WTC11 (cell line): ENCODE measurements at regions not wholly inside any gene's neighbourhood (a gene's known extent, or its start where the extent isn't known, plus 50 kb on each side); places are given as distances from the start of the nearest gene placed in this dataset.

Experiments
- ATAC-seq: fragments of 200-7000 bp; cut with Tn5 transposase; 2 replicates; pipeline ENCODE4 v1.10.0; 2021; ENCODE audit warnings: mild to moderate bottlenecking, moderate library complexity
- CTCF ChIA-PET: fragments of 300-600 bp; sonication (Branson Sonifier 250); formaldehyde crosslinking; loops from one replicate; lab custom pipeline; 2021; ENCODE audit warnings: antibody characterized with exemption; lab: Charles Lee
- POLR2A ChIA-PET: fragments of 350-600 bp; sonication (Branson Sonifier 250); formaldehyde crosslinking; loops from one replicate; lab custom pipeline; 2021; ENCODE audit warnings: antibody characterized with exemption; lab: Charles Lee
- DNase-seq: peaks from one replicate; pipeline ENCODE4 v3.0.0; 2021; ENCODE audit warnings: low spot score
- H3K27ac Mint-ChIP-seq: 2 replicates; pipeline ENCODE4 v1.8.0; 2021; ENCODE audit warnings: mixed read lengths
- H3K27me3 Mint-ChIP-seq: 2 replicates; pipeline ENCODE4 v1.8.0; 2021; ENCODE audit warnings: low read depth, mild to moderate bottlenecking, moderate library complexity, mixed read lengths
- H3K36me3 Mint-ChIP-seq: 2 replicates; pipeline ENCODE4 v1.8.0; 2021; ENCODE audit warnings: mixed read lengths
- H3K4me1 Mint-ChIP-seq: 2 replicates; pipeline ENCODE4 v1.8.0; 2022; ENCODE audit warnings: mixed read lengths
- H3K4me3 Mint-ChIP-seq: 2 replicates; pipeline ENCODE4 v1.8.0; 2021; ENCODE audit warnings: mild to moderate bottlenecking, moderate library complexity, mixed read lengths
- H3K9me3 Mint-ChIP-seq: 2 replicates; pipeline ENCODE4 v1.8.0; 2021; ENCODE audit warnings: mixed read lengths
- CREM ChIP-seq: sonication (generic); formaldehyde crosslinking; IDR thresholded peaks from 2 replicates; pipeline ENCODE4 v1.8.1; 2022; ENCODE audit warnings: mild to moderate bottlenecking, missing genetic modification reagents, moderate library complexity
- ESRRA ChIP-seq: sonication (generic); formaldehyde crosslinking; IDR thresholded peaks from 2 replicates; pipeline ENCODE4 v1.8.1; 2022; ENCODE audit warnings: mild to moderate bottlenecking, missing genetic modification reagents, borderline replicate concordance
- GRHL2 ChIP-seq: fragments of 250-450 bp; sonication (Bioruptor Pico); IDR thresholded peaks from 2 replicates; pipeline ENCODE4 v1.8.0; 2022; ENCODE audit warnings: mild to moderate bottlenecking, moderate library complexity; ENCODE audit not compliant: insufficient replicate concordance, severe bottlenecking
- IRF2 ChIP-seq: sonication (generic); formaldehyde crosslinking; IDR thresholded peaks from 2 replicates; pipeline ENCODE4 v1.8.0; 2022; ENCODE audit warnings: low read depth, missing genetic modification reagents, borderline replicate concordance
- KAT7 ChIP-seq: sonication (generic); formaldehyde crosslinking; IDR thresholded peaks from 2 replicates; pipeline ENCODE4 v1.8.1; 2023; ENCODE audit warnings: missing genetic modification reagents, mild to moderate bottlenecking, borderline replicate concordance
- NFE2L1 ChIP-seq: sonication (generic); formaldehyde crosslinking; IDR thresholded peaks from 2 replicates; pipeline ENCODE4 v1.8.1; 2023; ENCODE audit warnings: missing genetic modification reagents
- NFYB ChIP-seq: sonication (generic); formaldehyde crosslinking; conservative IDR thresholded peaks from 2 replicates; pipeline ENCODE4 v1.8.0; 2022; ENCODE audit warnings: low read depth, missing genetic modification reagents
- NR1H2 ChIP-seq: sonication (generic); formaldehyde crosslinking; IDR thresholded peaks from 2 replicates; pipeline ENCODE4 v1.9.0; 2021; ENCODE audit warnings: mild to moderate bottlenecking, moderate library complexity, missing genetic modification reagents
- SMAD4 ChIP-seq: sonication (generic); formaldehyde crosslinking; IDR thresholded peaks from 2 replicates; pipeline ENCODE4 v1.8.0; 2022; ENCODE audit warnings: mild to moderate bottlenecking, missing genetic modification reagents
- TEAD4 ChIP-seq: sonication (generic); formaldehyde crosslinking; IDR thresholded peaks from 2 replicates; pipeline ENCODE4 v1.8.0; 2022; ENCODE audit warnings: mild to moderate bottlenecking, missing genetic modification reagents
- ZNF263 ChIP-seq: sonication (generic); formaldehyde crosslinking; IDR thresholded peaks from 2 replicates; pipeline ENCODE4 v1.8.1; 2022; ENCODE audit warnings: low read depth, mild to moderate bottlenecking, moderate library complexity, missing genetic modification reagents
- ZNF671 ChIP-seq: fragments of 250-450 bp; sonication (Bioruptor Pico); IDR thresholded peaks from 2 replicates; pipeline ENCODE4 v1.8.0; 2021; ENCODE audit warnings: mild to moderate bottlenecking
- TF ChIP-seq, protein P1 (sequence below): sonication (generic); formaldehyde crosslinking; IDR thresholded peaks from 2 replicates; pipeline ENCODE4 v1.8.1; 2022; ENCODE audit warnings: mild to moderate bottlenecking, missing genetic modification reagents, moderate library complexity, borderline replicate concordance
- TF ChIP-seq, protein P2 (sequence below): fragments of 250-450 bp; sonication (Bioruptor Pico); conservative IDR thresholded peaks from 2 replicates; pipeline ENCODE4 v1.9.0; 2021; ENCODE audit warnings: mild to moderate bottlenecking
- TF ChIP-seq, protein P3 (sequence below): sonication (generic); formaldehyde crosslinking; conservative IDR thresholded peaks from 2 replicates; pipeline ENCODE4 v1.8.1; 2023; ENCODE audit warnings: mild to moderate bottlenecking, low read depth, missing genetic modification reagents, moderate library complexity
- TF ChIP-seq, protein P4 (sequence below): sonication (generic); formaldehyde crosslinking; IDR thresholded peaks from 2 replicates; pipeline ENCODE4 v1.8.1; 2023; ENCODE audit warnings: mild to moderate bottlenecking, moderate library complexity, missing genetic modification reagents
- TF ChIP-seq, protein P5 (sequence below): sonication (generic); formaldehyde crosslinking; IDR thresholded peaks from 2 replicates; pipeline ENCODE4 v1.8.0; 2023; ENCODE audit warnings: missing genetic modification reagents, mild to moderate bottlenecking, borderline replicate concordance

DNA sequence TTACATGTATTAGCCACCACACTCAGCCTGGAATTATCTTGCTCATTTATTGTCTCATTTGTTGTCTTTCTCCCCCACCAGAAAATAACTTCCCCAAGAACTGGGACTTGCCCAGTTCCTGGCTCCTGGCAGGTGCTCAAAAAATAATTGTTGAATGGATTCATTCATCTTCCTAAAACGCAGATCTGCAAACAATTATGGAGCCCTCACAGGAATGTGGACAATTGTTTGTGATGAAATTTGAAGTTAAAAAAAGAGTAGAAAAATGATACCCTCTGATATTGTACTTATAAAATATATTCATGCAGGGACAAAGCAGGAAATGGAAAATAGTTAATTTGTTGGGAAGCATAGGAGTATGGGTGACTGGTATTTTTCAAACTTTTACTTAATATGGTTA is 60.7 kb upstream of the MAP1LC3B2 start:
- H3K27me3 Mint-ChIP-seq, result no peaks in the 10 kb centered on the region
- H3K9me3 Mint-ChIP-seq, result peaks cover 10% of the 10 kb centered on the region; the same call in 1 of the 2 replicates
- ChIA-PET POLR2A (interaction anchor here (0.6 kb wide), 1 partner anchor 1443 kb away, joined by 5 read pairs; no protein-coding TSS in a partner anchor), CTCF (no interaction called here)
- peaks cover 18% of the 10 kb centered on the region for H3K4me1 Mint-ChIP-seq
- DNase-seq (no peak), ATAC-seq (no peak)
- TF ChIP-seq, protein P1, sequence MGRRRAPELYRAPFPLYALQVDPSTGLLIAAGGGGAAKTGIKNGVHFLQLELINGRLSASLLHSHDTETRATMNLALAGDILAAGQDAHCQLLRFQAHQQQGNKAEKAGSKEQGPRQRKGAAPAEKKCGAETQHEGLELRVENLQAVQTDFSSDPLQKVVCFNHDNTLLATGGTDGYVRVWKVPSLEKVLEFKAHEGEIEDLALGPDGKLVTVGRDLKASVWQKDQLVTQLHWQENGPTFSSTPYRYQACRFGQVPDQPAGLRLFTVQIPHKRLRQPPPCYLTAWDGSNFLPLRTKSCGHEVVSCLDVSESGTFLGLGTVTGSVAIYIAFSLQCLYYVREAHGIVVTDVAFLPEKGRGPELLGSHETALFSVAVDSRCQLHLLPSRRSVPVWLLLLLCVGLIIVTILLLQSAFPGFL (CRISPR knock-in tag), result no peak
- TF ChIP-seq, protein P2, sequence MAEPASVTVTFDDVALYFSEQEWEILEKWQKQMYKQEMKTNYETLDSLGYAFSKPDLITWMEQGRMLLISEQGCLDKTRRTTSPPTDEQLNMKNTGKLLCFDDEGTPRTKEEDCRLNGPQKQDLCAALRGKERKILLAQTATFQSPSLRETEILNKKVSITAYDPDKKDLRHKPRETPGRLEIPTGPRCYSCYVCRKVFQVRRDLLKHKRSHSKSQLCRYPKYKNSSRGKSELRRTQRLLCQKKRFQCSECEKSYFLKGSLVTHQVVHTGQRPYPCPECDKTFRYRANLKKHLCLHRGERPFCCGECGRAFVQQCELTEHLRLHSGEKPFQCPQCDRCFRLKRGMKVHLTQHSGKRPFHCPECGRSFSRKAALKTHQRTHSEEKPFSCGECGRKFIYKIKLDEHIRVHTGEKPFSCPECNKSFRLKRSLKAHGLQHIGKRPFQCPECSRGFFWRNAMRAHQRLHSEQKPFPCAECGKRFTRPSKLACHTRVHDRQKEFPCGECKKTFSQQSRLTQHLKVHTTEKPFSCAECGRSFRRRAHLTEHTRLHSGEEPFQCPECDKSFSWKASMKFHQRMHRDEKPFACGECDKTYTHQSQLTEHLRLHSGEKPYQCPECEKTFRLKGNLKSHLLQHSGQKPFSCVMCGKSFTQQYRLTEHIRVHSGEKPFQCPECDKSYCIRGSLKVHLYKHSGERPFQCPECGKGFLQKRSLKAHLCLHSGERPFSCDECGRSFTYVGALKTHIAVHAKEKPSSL (CRISPR knock-in tag), result no peak
- TF ChIP-seq ZNF671 (CRISPR knock-in tag) (no peak), KAT7 (no peak), ZNF263 (CRISPR knock-in tag) (no peak), CREM (CRISPR knock-in tag) (no peak), GRHL2 (CRISPR knock-in tag) (no peak), NFYB (CRISPR knock-in tag) (no peak), TEAD4 (CRISPR knock-in tag) (no peak), ESRRA (CRISPR knock-in tag) (no peak), IRF2 (CRISPR knock-in tag) (no peak), NR1H2 (no peak), NFE2L1 (CRISPR knock-in tag) (no peak), SMAD4 (CRISPR knock-in tag) (no peak)
- TF ChIP-seq, protein P3, sequence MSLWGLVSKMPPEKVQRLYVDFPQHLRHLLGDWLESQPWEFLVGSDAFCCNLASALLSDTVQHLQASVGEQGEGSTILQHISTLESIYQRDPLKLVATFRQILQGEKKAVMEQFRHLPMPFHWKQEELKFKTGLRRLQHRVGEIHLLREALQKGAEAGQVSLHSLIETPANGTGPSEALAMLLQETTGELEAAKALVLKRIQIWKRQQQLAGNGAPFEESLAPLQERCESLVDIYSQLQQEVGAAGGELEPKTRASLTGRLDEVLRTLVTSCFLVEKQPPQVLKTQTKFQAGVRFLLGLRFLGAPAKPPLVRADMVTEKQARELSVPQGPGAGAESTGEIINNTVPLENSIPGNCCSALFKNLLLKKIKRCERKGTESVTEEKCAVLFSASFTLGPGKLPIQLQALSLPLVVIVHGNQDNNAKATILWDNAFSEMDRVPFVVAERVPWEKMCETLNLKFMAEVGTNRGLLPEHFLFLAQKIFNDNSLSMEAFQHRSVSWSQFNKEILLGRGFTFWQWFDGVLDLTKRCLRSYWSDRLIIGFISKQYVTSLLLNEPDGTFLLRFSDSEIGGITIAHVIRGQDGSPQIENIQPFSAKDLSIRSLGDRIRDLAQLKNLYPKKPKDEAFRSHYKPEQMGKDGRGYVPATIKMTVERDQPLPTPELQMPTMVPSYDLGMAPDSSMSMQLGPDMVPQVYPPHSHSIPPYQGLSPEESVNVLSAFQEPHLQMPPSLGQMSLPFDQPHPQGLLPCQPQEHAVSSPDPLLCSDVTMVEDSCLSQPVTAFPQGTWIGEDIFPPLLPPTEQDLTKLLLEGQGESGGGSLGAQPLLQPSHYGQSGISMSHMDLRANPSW, result no peak
- TF ChIP-seq, protein P4, sequence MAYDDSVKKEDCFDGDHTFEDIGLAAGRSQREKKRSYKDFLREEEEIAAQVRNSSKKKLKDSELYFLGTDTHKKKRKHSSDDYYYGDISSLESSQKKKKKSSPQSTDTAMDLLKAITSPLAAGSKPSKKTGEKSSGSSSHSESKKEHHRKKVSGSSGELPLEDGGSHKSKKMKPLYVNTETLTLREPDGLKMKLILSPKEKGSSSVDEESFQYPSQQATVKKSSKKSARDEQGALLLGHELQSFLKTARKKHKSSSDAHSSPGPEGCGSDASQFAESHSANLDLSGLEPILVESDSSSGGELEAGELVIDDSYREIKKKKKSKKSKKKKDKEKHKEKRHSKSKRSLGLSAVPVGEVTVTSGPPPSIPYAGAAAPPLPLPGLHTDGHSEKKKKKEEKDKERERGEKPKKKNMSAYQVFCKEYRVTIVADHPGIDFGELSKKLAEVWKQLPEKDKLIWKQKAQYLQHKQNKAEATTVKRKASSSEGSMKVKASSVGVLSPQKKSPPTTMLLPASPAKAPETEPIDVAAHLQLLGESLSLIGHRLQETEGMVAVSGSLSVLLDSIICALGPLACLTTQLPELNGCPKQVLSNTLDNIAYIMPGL, result no peak
- TF ChIP-seq, protein P5, sequence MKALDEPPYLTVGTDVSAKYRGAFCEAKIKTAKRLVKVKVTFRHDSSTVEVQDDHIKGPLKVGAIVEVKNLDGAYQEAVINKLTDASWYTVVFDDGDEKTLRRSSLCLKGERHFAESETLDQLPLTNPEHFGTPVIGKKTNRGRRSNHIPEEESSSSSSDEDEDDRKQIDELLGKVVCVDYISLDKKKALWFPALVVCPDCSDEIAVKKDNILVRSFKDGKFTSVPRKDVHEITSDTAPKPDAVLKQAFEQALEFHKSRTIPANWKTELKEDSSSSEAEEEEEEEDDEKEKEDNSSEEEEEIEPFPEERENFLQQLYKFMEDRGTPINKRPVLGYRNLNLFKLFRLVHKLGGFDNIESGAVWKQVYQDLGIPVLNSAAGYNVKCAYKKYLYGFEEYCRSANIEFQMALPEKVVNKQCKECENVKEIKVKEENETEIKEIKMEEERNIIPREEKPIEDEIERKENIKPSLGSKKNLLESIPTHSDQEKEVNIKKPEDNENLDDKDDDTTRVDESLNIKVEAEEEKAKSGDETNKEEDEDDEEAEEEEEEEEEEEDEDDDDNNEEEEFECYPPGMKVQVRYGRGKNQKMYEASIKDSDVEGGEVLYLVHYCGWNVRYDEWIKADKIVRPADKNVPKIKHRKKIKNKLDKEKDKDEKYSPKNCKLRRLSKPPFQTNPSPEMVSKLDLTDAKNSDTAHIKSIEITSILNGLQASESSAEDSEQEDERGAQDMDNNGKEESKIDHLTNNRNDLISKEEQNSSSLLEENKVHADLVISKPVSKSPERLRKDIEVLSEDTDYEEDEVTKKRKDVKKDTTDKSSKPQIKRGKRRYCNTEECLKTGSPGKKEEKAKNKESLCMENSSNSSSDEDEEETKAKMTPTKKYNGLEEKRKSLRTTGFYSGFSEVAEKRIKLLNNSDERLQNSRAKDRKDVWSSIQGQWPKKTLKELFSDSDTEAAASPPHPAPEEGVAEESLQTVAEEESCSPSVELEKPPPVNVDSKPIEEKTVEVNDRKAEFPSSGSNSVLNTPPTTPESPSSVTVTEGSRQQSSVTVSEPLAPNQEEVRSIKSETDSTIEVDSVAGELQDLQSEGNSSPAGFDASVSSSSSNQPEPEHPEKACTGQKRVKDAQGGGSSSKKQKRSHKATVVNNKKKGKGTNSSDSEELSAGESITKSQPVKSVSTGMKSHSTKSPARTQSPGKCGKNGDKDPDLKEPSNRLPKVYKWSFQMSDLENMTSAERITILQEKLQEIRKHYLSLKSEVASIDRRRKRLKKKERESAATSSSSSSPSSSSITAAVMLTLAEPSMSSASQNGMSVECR, result no peak
- H3K36me3 Mint-ChIP-seq, result no peaks in the 10 kb centered on the region
- H3K27ac Mint-ChIP-seq, result no peak overlapping the region
- no peak overlapping the region for H3K4me3 Mint-ChIP-seq
